Iris pigment epithelial cell (primary cell): ENCODE measurements at regions not wholly inside any gene's neighbourhood (a gene's known extent, or its start where the extent isn't known, plus 50 kb on each side); places are given as distances from the start of the nearest gene placed in this dataset.
A peak's percentile ranks its signal among the peaks of the same experiment; 100 is the strongest.
"Not testable (repeated sequence)": the region's sequence is repeated elsewhere in the genome, so short reads cannot be mapped to it uniquely, and the experiment has no call there.

Experiments
- DNase-seq: peaks from one replicate; pipeline ENCODE4 v3.0.0-alpha.2; 2011; ENCODE audit warnings: low read depth

DNA sequence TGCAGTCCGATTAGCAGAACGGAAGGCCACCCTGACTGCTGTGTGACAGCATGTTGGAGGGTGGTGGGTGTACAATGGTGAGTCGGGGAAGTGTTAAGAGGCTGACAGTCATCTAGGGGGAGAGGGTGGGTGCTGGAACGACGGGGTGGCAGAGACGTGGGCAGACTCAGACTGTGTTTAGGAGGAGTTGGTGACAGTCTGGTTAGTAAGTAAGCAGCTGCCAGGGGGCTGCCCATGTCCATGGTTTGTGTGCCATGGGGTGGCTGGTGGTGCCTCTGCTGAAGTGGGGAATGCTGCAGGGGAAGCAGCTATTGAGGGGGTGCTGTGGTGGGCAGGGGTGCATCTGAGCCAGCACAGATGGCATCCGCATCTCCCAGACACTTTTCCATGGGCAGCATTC is 51.3 kb upstream of the BOD1 start:
- no peak for DNase-seq

DNA sequence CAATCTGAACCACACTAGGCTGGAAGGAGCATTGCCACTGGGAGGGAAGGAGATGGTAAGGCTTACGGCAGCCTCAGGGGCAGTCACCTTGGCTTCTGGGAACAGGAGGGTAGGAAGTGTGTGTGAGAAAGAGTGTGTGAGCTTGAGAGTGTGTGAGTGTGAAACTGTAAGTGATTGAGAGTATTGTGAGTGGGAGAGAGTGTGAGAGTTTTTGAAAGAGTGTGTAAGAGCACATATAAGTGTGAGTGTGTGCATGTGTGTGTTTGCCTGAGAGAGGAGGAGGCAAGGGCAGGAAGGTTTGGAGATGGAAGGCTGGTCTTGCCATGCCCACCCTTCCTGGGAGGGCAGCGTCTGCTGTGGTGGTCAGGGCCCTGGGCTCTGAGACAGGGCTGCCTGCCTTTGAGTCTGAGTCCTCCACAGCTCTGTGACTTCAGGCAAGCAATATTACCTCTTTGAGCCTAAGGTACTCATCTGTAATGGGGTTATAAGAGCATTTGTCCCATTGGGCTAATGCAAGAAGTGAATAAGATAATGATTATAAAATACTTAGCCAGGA is 51.9 kb upstream of the BOD1 start:
- no peak for DNase-seq

GRCh38 chr5:173668910-173669309 is 52.5 kb upstream of the BOD1 start:
- no peak for DNase-seq

DNA sequence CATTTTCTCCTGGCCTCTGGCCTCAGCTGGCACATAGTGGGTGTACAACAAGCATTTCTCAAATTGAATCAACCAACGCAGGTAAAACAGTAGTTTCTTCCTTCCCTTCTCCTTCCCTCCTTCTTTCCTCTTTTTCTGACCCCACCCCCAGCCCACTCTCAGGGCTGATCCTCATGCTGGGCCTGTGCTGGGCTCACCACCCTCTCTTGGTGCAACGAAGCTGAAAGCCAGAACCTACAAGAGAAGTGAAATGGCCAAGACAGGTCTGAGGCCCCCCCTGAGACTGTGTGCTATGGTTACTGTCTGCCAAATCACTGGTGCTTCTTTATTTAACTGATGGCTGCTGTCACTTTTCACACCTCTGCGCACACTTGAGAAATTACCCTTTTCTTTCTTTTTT is 53.0 kb upstream of the BOD1 start:
- no peak for DNase-seq

DNA sequence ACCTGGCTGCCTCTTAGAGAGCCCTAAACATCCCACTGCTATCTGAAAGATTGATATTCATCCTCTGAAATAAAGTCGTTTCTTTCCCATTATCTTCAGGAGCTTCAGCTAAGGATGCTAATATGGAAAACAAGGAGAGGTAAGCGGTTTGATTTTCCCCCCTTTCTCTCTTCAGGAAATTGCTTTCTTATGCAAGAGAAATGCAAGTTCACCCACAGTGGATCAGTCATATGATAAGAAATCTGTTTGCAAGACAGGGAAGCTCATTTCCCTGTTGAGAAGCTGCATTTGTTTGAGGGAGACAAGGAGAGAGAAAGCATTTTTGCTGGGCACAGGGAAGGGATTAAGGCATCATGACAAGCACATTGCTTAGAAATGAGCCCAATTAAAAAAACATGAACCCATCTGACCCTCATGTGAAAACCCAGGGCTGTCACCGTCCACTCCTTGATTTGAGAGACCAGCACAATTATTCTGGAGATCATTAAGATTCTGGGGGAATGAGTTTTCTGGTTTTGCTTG is 53.7 kb upstream of the BOD1 start:
- DNase-seq, result peak; percentile 59

- DNase-seq, result no peak
These were observed 54.3 kb upstream of the BOD1 start for GRCh38 chr5:173670791-173671120.

- DNase-seq, result peak; percentile 5
These were observed 54.9 kb upstream of the BOD1 start for GRCh38 chr5:173671121-173671949.

- no peak for DNase-seq
These were observed 55.7 kb upstream of the BOD1 start for GRCh38 chr5:173672166-173672565.

- DNase-seq, result no peak
These were observed 56.4 kb upstream of the BOD1 start for GRCh38 chr5:173672891-173673290.

DNA sequence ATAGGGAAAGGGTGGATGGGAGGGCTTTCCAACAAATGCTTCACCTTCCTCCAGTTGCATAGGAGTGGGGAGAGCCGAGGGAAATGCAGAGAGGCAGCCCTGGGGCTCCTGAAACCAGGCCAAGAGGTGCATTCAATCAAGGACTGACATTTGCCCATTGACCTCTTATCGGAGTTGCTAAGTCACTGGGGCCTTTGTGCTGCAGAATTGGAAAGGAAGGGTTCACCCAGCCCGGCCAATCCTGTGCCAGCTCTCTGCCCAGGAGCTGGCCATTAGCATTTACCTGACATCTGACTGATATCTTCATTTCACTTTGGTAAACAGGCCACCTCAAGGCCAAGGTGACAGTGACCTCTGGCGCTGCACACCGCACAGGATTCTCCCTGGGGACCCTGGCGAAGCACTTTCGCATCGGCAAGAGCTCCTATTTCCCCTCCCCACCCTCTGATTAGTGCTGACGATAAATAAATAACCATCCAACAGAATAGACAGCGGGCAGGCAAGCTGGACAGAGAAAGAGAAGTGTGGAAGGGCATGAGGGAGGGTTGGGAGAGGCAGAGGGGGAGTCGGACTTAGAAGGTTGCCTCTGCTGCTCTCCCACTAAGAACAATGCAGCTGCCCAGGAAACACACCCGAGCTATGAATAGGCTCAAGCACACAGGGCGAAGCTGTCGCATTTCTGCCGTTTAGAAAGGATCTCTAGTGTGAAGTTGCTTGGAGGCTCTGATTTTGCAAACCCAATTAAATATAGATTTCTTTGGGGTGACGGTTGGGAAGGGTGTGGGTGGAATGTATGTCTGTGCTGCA is 57.0 kb upstream of the BOD1 start:
- no peak for DNase-seq

DNA sequence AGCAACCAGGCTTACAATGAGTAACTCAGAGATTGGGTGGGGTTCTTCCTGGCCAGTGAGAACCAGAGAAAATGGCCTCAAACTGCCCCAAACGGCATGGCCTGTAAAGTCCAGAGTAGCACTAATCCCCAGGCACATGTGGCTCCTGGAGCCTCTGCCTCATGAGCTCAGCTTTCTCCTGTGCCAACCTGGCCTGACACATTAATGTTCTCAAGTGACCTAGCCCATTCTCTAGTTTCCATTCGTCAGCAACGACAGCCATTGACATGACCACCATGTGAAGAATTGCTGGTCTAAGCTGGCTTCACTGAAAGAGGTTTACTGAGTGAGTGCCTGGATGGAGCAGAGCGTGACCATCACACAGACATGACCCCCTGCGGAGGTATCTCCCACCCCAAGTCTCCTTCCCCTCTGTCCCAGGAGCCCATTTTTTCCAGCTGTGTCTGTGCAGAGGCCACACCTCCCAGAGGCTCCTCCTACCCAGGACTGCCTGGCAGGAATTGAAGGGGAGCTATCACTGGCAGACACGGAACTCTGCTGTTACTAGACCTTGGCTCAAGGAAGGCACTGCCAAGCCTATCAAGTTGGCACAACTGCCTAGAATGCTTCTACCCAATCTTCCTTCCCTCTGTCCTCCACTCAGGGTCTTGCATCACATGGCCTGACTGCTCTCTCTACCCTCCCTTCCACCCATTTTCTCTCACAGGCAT is 59.0 kb upstream of the BOD1 start:
- no peak for DNase-seq

GRCh38 chr5:173676375-173676774 is 59.9 kb upstream of the BOD1 start:
- DNase-seq, result no peak

DNA sequence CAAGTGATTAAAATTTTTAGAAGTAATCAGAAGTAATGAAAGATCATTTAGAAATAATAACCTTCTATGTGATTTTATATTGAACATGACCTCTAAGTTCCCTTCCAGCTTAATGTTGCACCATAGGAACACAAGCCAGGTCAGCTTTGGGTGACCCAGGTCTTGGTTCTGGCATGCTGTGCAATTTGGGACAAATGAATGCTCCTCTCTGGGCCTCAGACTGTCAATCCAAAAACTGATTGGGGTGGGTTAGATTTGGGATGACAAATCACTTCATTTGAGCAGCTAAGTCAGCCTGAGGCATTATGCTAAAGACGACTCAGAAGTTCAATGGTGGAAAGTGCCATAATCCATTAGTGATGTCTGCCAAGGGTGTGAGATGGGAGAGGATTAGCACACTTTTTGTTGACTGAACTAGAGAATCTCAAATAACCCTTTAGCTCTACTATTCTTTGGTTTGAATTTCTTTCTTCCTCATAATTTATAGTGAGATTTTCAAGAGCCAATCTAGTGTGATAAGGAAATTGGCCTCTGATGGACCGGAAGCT is 60.7 kb upstream of the BOD1 start:
- DNase-seq, result no peak

- DNase-seq, result no peak
These were observed 63.6 kb upstream of the BOD1 start for GRCh38 chr5:173679909-173680630.

- DNase-seq, result no peak
These were observed 64.3 kb upstream of the BOD1 start for GRCh38 chr5:173680660-173681242.

DNA sequence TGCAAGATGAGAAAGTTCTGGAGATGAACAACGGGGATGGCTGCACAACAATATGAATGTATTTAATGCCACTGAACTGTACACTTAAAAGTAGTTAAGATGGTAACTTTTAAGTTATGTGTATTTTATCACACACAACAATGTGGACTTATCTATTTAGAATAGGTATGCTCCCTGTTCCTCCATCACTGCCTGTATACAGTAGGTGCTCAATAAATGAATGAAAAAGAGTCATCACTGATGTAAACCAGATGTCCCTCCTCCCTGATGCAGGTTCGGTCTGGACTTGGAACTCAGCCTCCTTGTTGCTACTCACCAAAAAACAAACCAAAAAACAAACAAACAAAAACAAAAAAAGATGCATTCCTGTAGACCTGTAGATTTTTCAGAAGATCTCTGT is 65.9 kb upstream of the BOD1 start:
- no peak for DNase-seq

DNA sequence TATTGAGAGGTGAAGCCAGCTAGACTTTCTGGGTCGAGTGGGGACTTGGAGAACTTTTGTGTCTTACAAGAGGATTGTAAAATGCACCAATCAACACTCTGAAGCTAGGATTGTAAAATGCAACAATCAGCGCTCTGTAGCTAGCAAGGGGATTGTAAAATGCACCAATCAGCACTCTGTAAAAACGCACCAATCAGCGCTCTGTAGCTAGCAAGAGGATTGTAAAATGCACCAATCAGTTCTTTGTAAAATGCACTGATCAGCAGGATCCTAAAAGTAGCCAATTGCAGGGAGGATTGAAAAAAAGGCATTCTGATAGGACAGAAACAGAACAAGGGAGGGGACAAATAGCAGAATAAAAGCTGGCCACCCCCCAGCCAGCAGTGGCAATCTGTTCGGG is 68.1 kb upstream of the BOD1 start:
- not testable (repeated sequence) for DNase-seq

GRCh38 chr5:173686950-173687349 is 70.5 kb upstream of the BOD1 start:
- no peak for DNase-seq

GRCh38 chr5:173688703-173689102 is 72.3 kb upstream of the BOD1 start:
- DNase-seq, result no peak

- no peak for DNase-seq
These were observed 72.8 kb upstream of the BOD1 start for GRCh38 chr5:173689171-173689736.
